ENCODE measurements at regions not wholly inside any gene's neighbourhood (a gene's known extent, or its start where the extent isn't known, plus 50 kb on each side); places are given as distances from the start of the nearest gene placed in this dataset.

GRCh38 chr5:30239331-30240022, 954.0 kb upstream of the CDH6 start:
- H3K27ac ChIP-seq: no peak overlapping the region
- TF ChIP-seq CTCF (IDR thresholded peaks at IDR 0.05): no peak

GRCh38 chr5:30237189-30237588, 956.3 kb upstream of the CDH6 start:
- H3K27ac ChIP-seq: no peak overlapping the region
- TF ChIP-seq ZFX (IDR thresholded peaks at IDR 0.05; ENCODE audit: borderline replicate concordance) (no peak), CTCF (IDR thresholded peaks at IDR 0.05) (no peak)

- no peak overlapping the region for H3K27ac ChIP-seq
- TF ChIP-seq CTCF (IDR thresholded peaks at IDR 0.05) (no peak), ZFX (IDR thresholded peaks at IDR 0.05; ENCODE audit: borderline replicate concordance) (no peak)
These were observed 983.7 kb upstream of the CDH6 start for GRCh38 chr5:30209755-30210154.

- TF ChIP-seq CTCF (IDR thresholded peaks at IDR 0.05) (no peak), ZFX (IDR thresholded peaks at IDR 0.05; ENCODE audit: borderline replicate concordance) (no peak)
- no peak overlapping the region for H3K27ac ChIP-seq
These were observed 995.8 kb upstream of the CDH6 start for GRCh38 chr5:30197662-30198061.

- no peak for TF ChIP-seq ZFX (IDR thresholded peaks at IDR 0.05; ENCODE audit: borderline replicate concordance)
- TF ChIP-seq CTCF (IDR thresholded peaks at IDR 0.05): no peak
- H3K27ac ChIP-seq: no peak overlapping the region; the same call in 1 of the 2 replicates
These were observed 998.5 kb upstream of the CDH6 start for GRCh38 chr5:30195036-30195435.

GRCh38 chr5:30194595-30194994, 998.9 kb upstream of the CDH6 start:
- TF ChIP-seq ZFX (IDR thresholded peaks at IDR 0.05; ENCODE audit: borderline replicate concordance) (no peak), CTCF (IDR thresholded peaks at IDR 0.05) (no peak)
- H3K27ac ChIP-seq: no peak overlapping the region; the same call in 1 of the 2 replicates

GRCh38 chr5:30183795-30184194, 1009.7 kb upstream of the CDH6 start:
- no peak overlapping the region for H3K27ac ChIP-seq
- TF ChIP-seq ZFX (IDR thresholded peaks at IDR 0.05; ENCODE audit: borderline replicate concordance): no peak
- no peak for TF ChIP-seq CTCF (IDR thresholded peaks at IDR 0.05)
